Adrenal gland (tissue), 5 donors: ENCODE measurements at regions not wholly inside any gene's neighbourhood (a gene's known extent, or its start where the extent isn't known, plus 50 kb on each side); places are given as distances from the start of the nearest gene placed in this dataset.

Experiments
- POLR2A ChIP-seq, 2 donors: fragments of 450-650 bp; IDR thresholded peaks; one replicate each; pipeline ENCODE4 v1.6.1; 2017; ENCODE audit warnings: antibody characterized with exemption in 2 of 2, mild to moderate bottlenecking in 2 of 2, moderate library complexity in 1 of 2
- TF ChIP-seq, protein P1 (sequence below), 6 experiments: fragments of 450-650 bp in 4 of 6; fragments of 200-600 bp in 2 of 6; sonication (generic) in 1 of 6; IDR thresholded peaks; 1 replicate in 5 of 6; 2 replicates in 1 of 6; pipeline versions ENCODE4 v1.5.1 to v1.8.0; 2016 to 2021; ENCODE audit warnings: antibody characterized with exemption in 6 of 6, mild to moderate bottlenecking in 2 of 6, moderate library complexity in 1 of 6
- donor health status: DM: no; HTN: no; CAD: no.

DNA sequence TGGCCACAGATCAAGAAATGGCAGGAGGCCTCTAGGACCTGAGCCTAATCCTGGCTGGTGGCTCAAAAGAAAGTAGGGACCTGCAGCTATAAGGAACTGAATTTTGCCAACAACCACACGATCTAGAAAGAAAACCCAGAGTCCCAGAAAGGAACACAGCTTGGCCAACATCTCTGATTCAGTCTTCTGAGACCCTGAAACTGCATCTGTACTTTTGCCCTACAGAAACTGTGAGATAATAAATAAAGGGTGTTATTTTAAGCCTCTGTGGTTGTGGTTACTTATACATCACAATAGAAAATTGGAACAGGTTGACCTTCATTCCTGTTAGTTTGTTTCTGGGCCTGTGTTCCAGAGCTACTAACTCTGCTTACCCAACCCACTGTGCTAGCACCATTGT, 356.8 kb upstream of the ST6GAL2 start:
- TF ChIP-seq, protein P1, sequence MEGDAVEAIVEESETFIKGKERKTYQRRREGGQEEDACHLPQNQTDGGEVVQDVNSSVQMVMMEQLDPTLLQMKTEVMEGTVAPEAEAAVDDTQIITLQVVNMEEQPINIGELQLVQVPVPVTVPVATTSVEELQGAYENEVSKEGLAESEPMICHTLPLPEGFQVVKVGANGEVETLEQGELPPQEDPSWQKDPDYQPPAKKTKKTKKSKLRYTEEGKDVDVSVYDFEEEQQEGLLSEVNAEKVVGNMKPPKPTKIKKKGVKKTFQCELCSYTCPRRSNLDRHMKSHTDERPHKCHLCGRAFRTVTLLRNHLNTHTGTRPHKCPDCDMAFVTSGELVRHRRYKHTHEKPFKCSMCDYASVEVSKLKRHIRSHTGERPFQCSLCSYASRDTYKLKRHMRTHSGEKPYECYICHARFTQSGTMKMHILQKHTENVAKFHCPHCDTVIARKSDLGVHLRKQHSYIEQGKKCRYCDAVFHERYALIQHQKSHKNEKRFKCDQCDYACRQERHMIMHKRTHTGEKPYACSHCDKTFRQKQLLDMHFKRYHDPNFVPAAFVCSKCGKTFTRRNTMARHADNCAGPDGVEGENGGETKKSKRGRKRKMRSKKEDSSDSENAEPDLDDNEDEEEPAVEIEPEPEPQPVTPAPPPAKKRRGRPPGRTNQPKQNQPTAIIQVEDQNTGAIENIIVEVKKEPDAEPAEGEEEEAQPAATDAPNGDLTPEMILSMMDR (IDR thresholded peaks at IDR 0.05): no peak
- no peak for TF ChIP-seq POLR2A (IDR thresholded peaks at IDR 0.05)
